Activated T-cell treated with anti-CD3 and anti-CD28 coated beads for 48 hours (primary cell): ENCODE measurements at regions not wholly inside any gene's neighbourhood (a gene's known extent, or its start where the extent isn't known, plus 50 kb on each side); places are given as distances from the start of the nearest gene placed in this dataset.

Source experiments
- DNase-seq: peaks from one replicate; pipeline ENCODE4 v3.0.0-alpha.2; 2020; ENCODE audit warnings: low read depth

- no peak for DNase-seq
Measured at GRCh38 chr6:142561511-142562265, 259.9 kb downstream of the ADGRG6 start.

DNA sequence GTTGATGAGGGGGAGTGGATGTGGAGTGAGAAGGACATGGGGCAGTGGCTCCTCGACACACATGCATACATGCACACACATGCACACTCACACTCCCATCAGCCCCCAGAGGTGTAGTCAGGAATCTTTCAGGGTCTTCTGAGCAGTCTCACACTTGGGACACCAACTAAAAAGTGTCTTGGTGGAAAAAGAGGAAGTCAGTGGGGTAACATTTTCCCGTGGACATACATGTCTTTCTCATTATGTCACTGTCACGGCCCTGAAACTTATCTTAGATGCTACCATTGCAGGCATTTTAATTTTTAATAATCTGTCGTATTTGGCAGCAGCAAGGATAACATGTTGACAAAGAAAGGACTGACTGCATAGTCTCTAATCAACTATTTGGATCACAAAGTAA, 261.1 kb downstream of the ADGRG6 start:
- DNase-seq = no peak

DNA sequence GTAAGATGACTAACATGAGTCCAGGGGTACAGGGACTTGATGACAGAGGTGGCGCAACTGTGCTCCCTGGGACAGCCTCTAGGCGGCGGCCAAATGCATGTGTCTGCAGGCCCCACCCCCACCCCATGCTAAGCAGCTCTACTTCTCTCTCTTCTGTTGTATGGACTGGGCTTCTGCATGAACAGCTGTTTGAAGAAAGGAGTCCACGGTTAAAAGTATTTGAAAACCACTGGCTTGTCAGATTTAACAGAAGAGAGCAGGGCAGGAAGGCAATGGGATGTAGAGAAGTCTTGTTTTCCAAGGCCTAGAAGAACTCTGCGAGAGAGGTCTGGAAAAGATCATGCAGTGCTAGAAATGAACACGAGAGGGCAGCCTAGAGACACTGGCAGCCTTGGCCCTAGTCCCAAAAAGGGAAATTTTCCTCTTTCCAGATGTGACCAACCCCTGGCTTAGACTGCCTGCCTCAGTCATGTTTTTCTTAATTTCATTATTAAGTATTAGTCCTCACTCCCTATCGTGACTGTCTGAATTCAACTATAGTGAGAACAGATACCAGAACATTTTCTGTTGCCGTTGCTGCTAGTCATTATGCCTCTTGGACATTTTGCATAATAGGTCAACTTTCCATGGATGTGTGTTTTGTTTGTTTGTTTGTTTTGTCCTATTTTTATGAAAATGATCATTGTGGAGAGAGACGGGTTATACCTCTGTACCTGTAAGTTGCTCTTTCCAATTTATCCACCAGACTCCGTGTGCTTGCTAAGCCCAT, 265.0 kb downstream of the ADGRG6 start:
- DNase-seq = peak; percentile 41

- no peak for DNase-seq
Measured at GRCh38 chr6:142567461-142567860, 265.7 kb downstream of the ADGRG6 start.

- DNase-seq = no peak
Measured at GRCh38 chr6:142568857-142569597, 267.2 kb downstream of the ADGRG6 start.

GRCh38 chr6:142569676-142570075, 267.9 kb downstream of the ADGRG6 start:
- no peak for DNase-seq

DNA sequence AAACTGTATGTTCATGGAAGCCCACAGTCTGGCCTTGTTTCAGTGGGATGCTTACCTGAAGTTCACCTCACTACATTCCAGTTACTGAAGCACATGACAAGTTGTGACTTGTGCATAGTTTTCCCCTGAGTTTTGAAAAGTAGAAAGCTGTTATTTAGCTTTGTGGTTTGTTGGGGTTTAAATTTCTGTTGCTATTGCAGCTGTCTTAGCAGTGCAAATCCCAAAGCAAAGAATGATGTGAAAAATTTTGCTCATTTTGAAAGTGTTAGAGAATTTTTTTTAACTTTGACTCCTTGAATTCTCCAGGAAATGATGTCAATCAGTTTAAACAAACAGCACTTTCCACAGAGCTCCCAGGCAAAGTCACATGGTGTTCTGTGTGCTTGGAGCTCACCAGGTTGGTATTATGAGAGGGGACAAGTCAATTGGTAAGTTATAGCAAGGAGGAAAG, 268.4 kb downstream of the ADGRG6 start:
- DNase-seq = no peak

GRCh38 chr6:142592876-142593275, 291.1 kb downstream of the ADGRG6 start:
- DNase-seq = no peak

DNA sequence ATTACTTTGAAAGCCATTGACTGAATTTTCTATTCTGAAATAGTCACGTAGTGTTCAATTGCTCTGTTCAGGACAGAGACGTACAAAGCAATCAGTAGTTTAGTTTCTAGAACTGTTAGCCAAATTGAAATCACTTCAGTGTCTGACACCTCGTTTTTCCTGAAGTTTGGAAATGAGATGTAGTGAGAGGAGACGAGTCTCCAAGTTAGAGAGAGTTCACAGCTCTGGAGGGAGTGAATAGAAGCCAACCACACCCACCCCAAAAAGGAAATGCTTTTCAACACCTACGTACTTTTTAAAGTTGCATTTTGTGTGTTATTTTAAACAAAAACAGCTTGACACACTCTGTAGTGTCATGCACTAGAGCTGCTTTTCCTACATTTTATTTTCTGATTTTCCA, 296.0 kb downstream of the ADGRG6 start:
- no peak for DNase-seq

DNA sequence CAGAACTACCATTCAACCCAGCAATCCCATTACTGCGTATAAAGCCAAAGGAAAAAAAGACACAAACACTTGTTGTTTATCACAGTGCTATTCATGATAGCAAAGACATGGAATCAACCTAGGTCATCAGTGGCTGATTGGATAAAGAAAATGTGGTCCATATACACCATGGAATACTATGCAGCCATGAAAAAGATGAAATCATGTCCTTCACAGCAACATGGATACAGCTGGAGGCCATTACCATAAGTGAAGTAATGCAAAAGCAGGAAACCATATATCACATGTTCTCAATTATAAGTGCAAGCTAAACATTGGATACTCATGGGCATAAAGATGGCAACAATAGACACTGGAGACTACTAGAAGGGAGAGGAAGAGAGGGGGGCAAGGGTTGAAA, 299.6 kb downstream of the ADGRG6 start:
- DNase-seq = no peak

- no peak for DNase-seq
Measured at GRCh38 chr6:142602972-142603371, 301.2 kb downstream of the ADGRG6 start.

- DNase-seq = no peak
Measured at GRCh38 chr6:142605922-142606485, 304.2 kb downstream of the ADGRG6 start.

DNA sequence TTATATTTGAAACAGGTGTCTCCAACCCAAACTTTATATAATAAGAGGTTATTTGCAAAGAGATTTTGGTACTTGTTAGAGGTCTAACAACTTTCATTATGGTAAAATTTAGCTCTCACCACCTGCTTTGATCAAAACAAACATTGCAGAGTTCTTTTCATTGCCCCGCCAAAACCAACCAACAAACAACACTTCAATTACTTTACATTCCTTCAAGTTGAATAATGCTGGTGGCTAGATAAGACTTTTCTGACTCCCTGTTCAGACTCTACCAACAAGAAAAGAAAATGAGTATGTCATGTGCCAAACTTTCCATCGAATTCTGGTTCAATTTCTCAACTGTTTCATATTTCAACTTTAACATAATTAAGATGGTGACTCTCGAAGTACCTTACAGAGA, 311.1 kb downstream of the ADGRG6 start:
- DNase-seq = no peak

GRCh38 chr6:142613981-142614380, 312.2 kb downstream of the ADGRG6 start:
- no peak for DNase-seq

GRCh38 chr6:142617158-142617557, 315.4 kb downstream of the ADGRG6 start:
- DNase-seq = no peak

DNA sequence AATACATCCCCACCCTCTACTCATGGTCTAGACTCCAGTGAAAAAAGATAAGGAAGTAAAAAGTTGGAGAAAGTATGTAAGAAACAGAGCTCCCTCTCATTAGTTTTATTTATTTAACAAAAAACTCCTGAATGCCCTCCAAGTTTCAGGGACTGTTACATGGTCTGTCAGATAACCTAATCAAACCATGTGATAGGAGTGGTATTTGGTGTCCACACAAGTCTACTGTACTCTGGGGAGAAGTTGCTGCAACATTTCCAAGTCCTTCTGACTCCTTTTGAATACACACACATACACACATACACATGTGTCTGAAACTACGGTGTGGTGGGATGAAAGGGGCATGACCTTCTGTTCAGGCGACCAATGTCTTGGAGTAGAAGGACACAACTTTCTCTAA, 320.0 kb downstream of the ADGRG6 start:
- no peak for DNase-seq

- no peak for DNase-seq
Measured at GRCh38 chr6:142624978-142625715, 319.8 kb downstream of the HIVEP2 start.

DNA sequence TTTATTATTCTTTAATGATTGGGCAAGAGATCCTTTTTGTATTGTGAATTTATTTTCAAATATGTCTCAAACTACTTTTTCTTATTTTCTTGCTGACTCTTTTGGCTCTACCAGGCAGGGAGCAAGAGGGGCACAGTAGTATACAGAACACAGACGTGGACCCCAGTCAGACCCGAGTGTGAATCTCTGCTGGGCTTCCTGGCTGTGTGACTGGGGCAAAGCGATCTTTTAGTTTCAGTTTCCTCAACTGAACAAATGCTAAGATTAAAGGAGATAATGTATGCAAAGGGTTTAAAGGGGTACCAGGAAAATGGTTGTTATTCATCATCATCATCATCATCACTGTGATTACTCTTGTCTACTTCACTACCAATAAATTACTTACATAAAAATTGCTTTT, 317.5 kb downstream of the HIVEP2 start:
- DNase-seq = no peak

DNA sequence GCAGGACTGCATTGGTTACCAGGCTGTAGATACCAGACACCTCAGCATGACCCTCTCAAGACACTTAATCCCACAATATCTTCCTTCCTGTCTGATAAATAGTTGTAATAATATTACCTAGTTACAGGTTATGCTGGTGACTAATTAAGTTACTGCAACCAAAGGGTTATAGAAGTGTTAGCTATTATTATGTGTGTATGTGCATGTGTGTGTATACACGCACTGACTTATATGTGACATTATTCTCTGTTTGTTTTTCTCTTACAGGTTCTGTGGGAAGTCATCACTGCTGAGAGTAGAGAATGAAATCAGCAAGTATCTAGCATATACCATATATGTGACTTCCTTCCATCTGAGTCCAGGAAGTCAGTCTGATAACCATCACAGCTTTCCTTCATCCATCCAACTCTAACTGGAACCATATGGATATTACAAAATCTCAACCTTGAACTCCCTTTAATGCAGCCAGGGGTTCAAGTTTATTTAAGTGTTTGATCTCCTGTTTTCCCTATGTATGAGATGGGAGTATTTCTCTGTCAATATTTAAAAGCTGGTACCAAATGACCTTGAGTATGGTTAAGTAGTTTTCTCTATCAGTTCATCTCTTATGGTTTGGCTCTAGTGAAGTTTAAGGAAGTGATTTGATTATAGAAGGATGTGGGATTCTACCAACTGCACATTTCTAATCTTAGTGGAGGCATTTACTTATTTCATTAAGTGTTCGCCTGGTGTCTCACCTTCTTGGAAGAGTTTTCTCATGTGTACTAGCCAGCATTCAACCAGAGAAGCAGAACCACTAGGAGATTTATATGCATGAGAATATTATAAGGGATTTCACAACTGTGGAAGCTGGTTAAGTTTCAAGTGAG, 313.2 kb downstream of the HIVEP2 start:
- DNase-seq = no peak

DNA sequence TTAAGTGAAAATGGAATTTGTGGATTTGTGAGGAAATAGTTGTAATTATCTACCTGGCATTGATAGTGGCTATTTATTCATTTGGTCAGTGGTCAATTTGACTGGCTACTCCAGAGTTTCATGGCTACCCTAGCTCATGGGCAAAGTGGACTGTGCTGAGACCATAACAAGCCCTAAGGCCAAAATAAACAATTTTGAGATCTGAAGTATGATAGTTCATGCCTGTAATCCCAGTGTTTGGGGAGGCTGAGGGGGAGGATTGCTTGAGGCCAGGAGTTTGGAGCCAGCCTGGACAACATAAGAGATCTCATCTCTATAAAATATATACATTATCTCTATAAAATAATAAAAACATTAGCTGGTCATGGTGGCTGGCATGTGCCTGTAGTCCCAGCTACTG, 311.7 kb downstream of the HIVEP2 start:
- DNase-seq = no peak

- no peak for DNase-seq
Measured at GRCh38 chr6:142635130-142635529, 309.8 kb downstream of the HIVEP2 start.
